SK-N-MC (cell line): ENCODE measurements at regions not wholly inside any gene's neighbourhood (a gene's known extent, or its start where the extent isn't known, plus 50 kb on each side); places are given as distances from the start of the nearest gene placed in this dataset.

Experiments
- DNase-seq: peaks from one replicate; pipeline ENCODE4 v3.0.0-alpha.2; 2011; ENCODE audit warnings: low read depth, low spot score
- H3K27ac ChIP-seq: fragments of 200-600 bp; sonication (generic); 2 replicates; pipeline ENCODE4 v1.5.1; 2016; ENCODE audit warnings: mixed run types
- H3K36me3 ChIP-seq: fragments of 200-600 bp; sonication (generic); 2 replicates; pipeline ENCODE4 v1.6.1; 2017; ENCODE audit warnings: antibody characterized with exemption, low read length, mixed read lengths; ENCODE audit not compliant: insufficient read depth
- H3K4me3 ChIP-seq: fragments of 200-600 bp; sonication (generic); 2 replicates; pipeline ENCODE4 v1.5.1; 2016
- H3K9ac ChIP-seq: fragments of 200-600 bp; sonication (generic); 2 replicates; pipeline ENCODE4 v1.8.0; 2017; ENCODE audit warnings: mixed run types, mixed read lengths; ENCODE audit not compliant: insufficient read length
- H3K9me3 ChIP-seq: fragments of 200-600 bp; sonication (generic); 2 replicates; pipeline ENCODE4 v1.6.1; 2017; ENCODE audit warnings: low read depth, mild to moderate bottlenecking, antibody characterized with exemption, low read length, moderate library complexity, mixed read lengths
- EZH2 ChIP-seq: fragments of 200-600 bp; sonication (generic); IDR thresholded peaks from one replicate; pipeline ENCODE4 v1.6.1; 2017; ENCODE audit warnings: antibody characterized with exemption
- FOXP2 ChIP-seq: optimal IDR thresholded peaks from 2 replicates; pipeline ENCODE3; 2011; ENCODE audit warnings: mild to moderate bottlenecking, moderate library complexity; ENCODE audit not compliant: insufficient read depth; ENCODE audit errors: extremely low read length, control extremely low read depth
- POLR2AphosphoS5 ChIP-seq: IDR thresholded peaks from 2 replicates; pipeline ENCODE4 v1.6.1; 2012; ENCODE audit warnings: mild to moderate bottlenecking, low read depth, low read length, borderline replicate concordance

DNA sequence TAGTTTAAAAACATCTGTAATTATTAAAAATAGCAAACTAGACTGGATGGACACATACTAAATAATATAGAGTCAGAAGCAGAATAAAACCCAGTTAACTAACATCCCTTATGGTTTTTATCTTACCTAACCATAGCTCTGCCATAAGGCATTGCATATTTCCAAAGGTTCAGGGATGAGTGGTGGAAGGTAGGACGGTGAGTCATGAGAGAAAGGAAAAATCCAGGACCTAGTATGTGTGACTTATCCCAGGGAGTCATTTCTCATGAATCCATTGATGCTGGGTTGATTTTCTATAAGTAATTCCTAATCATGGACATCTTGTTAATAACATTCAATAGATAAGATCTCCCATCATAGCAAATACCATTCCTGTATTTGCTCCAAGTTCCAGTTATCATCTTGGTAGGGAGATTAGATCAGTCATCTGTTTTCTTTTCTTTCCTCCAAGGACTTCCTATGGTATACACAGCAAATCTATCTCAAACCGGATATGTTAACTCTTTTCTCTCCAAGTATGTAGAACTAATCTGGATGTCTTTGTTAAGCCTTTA lies 490.7 kb upstream of the B3GALT2 start:
- Histone ChIP-seq H3K36me3 (no peaks in the 10 kb centered on the region), H3K9me3 (no peaks in the 10 kb centered on the region), H3K4me3 (no peak overlapping the region), H3K27ac (no peak overlapping the region), H3K9ac (no peak overlapping the region)
- DNase-seq, result no peak
- no peak for TF ChIP-seq POLR2AphosphoS5
- no peak for TF ChIP-seq EZH2
- no peak for TF ChIP-seq FOXP2

DNA sequence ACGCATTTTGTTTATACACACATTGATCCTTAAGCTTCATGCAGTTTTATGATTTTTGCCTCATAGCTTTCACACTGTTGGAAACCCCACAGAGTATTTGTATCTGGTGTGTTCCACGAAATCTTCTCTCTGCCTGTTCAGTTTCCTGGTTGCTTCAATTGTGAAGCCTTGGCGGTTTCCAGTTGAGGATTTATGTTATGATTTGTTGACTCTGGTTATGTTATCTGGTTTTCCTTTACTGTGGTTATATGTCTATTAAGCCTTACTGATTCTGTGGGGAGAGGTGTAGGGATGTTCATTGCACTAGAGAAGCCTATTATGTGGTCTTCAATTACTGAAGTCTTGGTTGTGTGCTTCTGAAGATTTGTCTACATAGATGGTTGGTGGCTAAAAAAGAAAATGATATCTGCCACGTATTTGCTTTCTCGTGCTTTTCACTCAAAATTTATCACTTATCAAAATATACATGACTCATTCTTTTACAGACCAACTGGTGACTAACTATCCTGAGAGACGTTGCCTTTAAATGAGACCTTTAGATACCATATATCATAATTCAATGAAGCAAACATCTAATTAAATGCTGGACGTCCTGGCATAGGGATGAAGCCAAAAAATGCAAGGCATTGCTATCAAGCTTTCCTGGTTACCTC lies 488.0 kb upstream of the B3GALT2 start:
- Histone ChIP-seq H3K9me3 (no peaks in the 10 kb centered on the region), H3K36me3 (no peaks in the 10 kb centered on the region), H3K27ac (no peak overlapping the region), H3K4me3 (no peak overlapping the region), H3K9ac (no peak overlapping the region)
- no peak for TF ChIP-seq FOXP2
- no peak for TF ChIP-seq EZH2
- no peak for TF ChIP-seq POLR2AphosphoS5
- no peak for DNase-seq

- H3K27ac ChIP-seq, result no peak overlapping the region
- H3K4me3 ChIP-seq, result no peak overlapping the region
- no peak for DNase-seq
- no peaks in the 10 kb centered on the region for H3K9me3 ChIP-seq
- no peak overlapping the region for H3K9ac ChIP-seq
- TF ChIP-seq POLR2AphosphoS5 (no peak), EZH2 (no peak), FOXP2 (no peak)
- H3K36me3 ChIP-seq, result no peaks in the 10 kb centered on the region
Measured at GRCh38 chr1:193666485-193667083, 480.2 kb upstream of the B3GALT2 start.

DNA sequence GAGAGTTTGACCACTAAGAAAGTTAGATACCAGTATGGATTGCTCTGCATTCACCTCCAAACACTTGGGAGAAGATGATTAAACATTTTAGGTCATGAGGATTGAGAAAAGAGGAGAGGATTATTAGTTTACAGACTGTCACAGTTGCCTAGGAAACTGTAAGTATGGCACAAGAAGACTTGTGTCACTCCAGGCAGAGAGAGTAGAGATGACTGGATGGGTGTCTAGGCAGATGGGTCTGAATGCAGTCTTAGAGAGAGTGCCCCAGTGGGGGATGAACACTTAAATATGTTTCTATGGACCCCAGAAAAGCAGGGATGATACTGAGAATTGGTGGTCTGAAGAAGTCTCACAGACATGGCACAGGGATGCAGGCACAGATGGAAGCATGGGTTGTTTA lies 477.6 kb upstream of the B3GALT2 start:
- H3K4me3 ChIP-seq, result no peak overlapping the region
- H3K36me3 ChIP-seq, result no peaks in the 10 kb centered on the region
- no peaks in the 10 kb centered on the region for H3K9me3 ChIP-seq
- DNase-seq, result no peak
- H3K27ac ChIP-seq, result no peak overlapping the region
- no peak overlapping the region for H3K9ac ChIP-seq
- TF ChIP-seq POLR2AphosphoS5 (no peak), FOXP2 (no peak), EZH2 (no peak)

- H3K27ac ChIP-seq, result no peak overlapping the region
- no peaks in the 10 kb centered on the region for H3K9me3 ChIP-seq
- no peak overlapping the region for H3K4me3 ChIP-seq
- DNase-seq, result no peak
- no peaks in the 10 kb centered on the region for H3K36me3 ChIP-seq
- TF ChIP-seq POLR2AphosphoS5 (no peak), FOXP2 (no peak), EZH2 (no peak)
- no peak overlapping the region for H3K9ac ChIP-seq
Measured at GRCh38 chr1:193662030-193662429, 475.6 kb upstream of the B3GALT2 start.

DNA sequence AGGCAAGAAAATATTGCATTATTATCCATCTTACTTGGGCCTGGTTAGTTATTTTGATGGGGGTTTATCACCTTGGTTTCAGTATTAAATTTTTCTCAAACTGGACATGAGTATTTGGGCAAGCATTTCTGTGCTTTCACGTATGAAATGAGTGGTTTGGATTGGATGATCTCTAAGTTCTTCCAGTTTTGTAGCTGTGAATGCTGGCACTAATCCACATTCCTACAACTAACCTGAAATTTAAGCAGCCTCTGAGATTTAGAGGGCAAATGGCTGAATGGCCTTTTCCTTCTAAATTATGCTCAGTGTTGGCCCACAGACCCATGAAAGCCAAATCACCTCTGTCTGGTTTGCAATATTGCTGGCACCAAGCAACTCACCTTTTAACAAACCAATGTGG lies 475.0 kb upstream of the B3GALT2 start:
- no peak overlapping the region for H3K27ac ChIP-seq
- no peak overlapping the region for H3K4me3 ChIP-seq
- H3K9me3 ChIP-seq, result no peaks in the 10 kb centered on the region
- TF ChIP-seq EZH2 (no peak), POLR2AphosphoS5 (no peak), FOXP2 (no peak)
- H3K36me3 ChIP-seq, result no peaks in the 10 kb centered on the region
- DNase-seq, result no peak
- no peak overlapping the region for H3K9ac ChIP-seq

GRCh38 chr1:193660428-193660827 lies 474.0 kb upstream of the B3GALT2 start:
- DNase-seq, result no peak
- TF ChIP-seq FOXP2 (no peak), EZH2 (no peak), POLR2AphosphoS5 (no peak)
- Histone ChIP-seq H3K4me3 (no peak overlapping the region), H3K9ac (no peak overlapping the region), H3K27ac (no peak overlapping the region), H3K36me3 (no peaks in the 10 kb centered on the region), H3K9me3 (no peaks in the 10 kb centered on the region)

GRCh38 chr1:193658691-193659090 lies 472.3 kb upstream of the B3GALT2 start:
- no peak overlapping the region for H3K4me3 ChIP-seq
- H3K27ac ChIP-seq, result no peak overlapping the region
- H3K9me3 ChIP-seq, result no peaks in the 10 kb centered on the region
- TF ChIP-seq FOXP2 (no peak), POLR2AphosphoS5 (no peak), EZH2 (no peak)
- DNase-seq, result no peak
- no peaks in the 10 kb centered on the region for H3K36me3 ChIP-seq
- H3K9ac ChIP-seq, result no peak overlapping the region
